Psoas muscle (tissue), 7 donors: ENCODE measurements at regions not wholly inside any gene's neighbourhood (a gene's known extent, or its start where the extent isn't known, plus 50 kb on each side); places are given as distances from the start of the nearest gene placed in this dataset.
A peak's percentile ranks its signal among the peaks of the same experiment; 100 is the strongest.

Experiments
- ATAC-seq, 4 donors: fragments of 200-7000 bp; cut with Tn5 transposase; one replicate each; pipeline ENCODE4 v1.9.1; 2020; ENCODE audit warnings: moderate library complexity in 3 of 4, mild to moderate bottlenecking in 2 of 4
- DNase-seq, 2 donors: peaks; one replicate each; pipeline ENCODE4 v3.0.0-alpha.2; 2020
- H3K27ac ChIP-seq: fragments of 200-600 bp; one replicate; pipeline ENCODE4 v1.8.0; 2022
- H3K27me3 ChIP-seq, 3 donors: fragments of 200-600 bp in 1 of 3; one replicate each; pipeline versions ENCODE4 v1.6.1 to v1.8.0; 2013 to 2022; ENCODE audit warnings: low read length in 2 of 3, mild to moderate bottlenecking in 2 of 3, moderate library complexity in 1 of 3; ENCODE audit not compliant: insufficient read depth in 3 of 3
- H3K36me3 ChIP-seq, 2 donors: fragments of 200-600 bp in 1 of 2; one replicate each; pipeline versions ENCODE4 v1.6.1 to v1.8.0; 2013 to 2022; ENCODE audit warnings: low read depth in 1 of 2, mild to moderate bottlenecking in 1 of 2, moderate library complexity in 1 of 2; ENCODE audit not compliant: insufficient read depth in 1 of 2
- H3K4me1 ChIP-seq: fragments of 200-600 bp; one replicate; pipeline ENCODE4 v1.8.0; 2022
- H3K4me3 ChIP-seq: fragments of 200-600 bp; one replicate; pipeline ENCODE4 v1.8.0; 2022; ENCODE audit warnings: mild to moderate bottlenecking
- H3K9me3 ChIP-seq: fragments of 200-600 bp; one replicate; pipeline ENCODE4 v1.8.0; 2022
- WGBS, 3 donors: extraction: QIAGEN DNeasy Blood & Tissue Kit; methylation state at CpG; one replicate each; pipeline versions ENCODE4 v1.1.6 to v1.1.7; 2013; 5-methylcytosine and 5-hydroxymethylcytosine counted together
- intact Hi-C, 2 donors: fragments of 100-400 bp; cut with DNase I; formaldehyde crosslinking; loops; one replicate each; pipeline versions ENCODE4 v1.11.0 to v1.14.2; 2022
- TF ChIP-seq, protein P1 (sequence below): fragments of 200-600 bp; IDR thresholded peaks from one replicate; pipeline ENCODE4 v1.8.0; 2022; ENCODE audit warnings: antibody characterized with exemption
- donor health status: healthy with polysubstance abuse.
- donor health status: DM: no; HTN: no; CAD: no; lungs with moderate emphysema.
- donor health status: Bipolar disorder and iron deficiency.
- donor health status: healthy.
- donor health status: DM: yes; HTN: yes; CAD: no.
- donor health status: DM: no; HTN: no; CAD: no.
- donor health status: DM: yes; HTN: yes; CAD: no.

DNA sequence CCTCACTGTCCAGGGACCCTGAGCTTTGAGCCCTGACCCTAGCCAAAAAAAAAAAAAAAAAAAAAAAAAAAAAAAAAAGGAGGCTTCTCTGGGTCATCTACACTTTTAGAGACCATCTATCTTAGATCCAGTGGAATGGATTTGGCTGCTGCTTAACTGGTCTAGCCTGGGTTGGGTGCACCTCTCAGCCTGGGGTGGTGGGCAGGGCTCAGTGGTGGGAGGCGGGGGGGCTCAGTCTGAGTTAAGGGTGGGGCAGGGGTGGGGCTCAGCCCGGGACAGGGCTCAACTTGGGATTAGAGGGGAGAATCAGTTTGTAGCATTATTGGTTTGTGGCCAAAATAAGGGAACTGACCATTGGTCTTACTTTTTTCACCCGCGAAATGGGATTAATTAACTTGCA lies 139.2 kb downstream of the TPRA1 start:
- Histone ChIP-seq H3K9me3 (no peaks in the 10 kb centered on the region), H3K27ac (no peak overlapping the region), H3K4me1 (peaks cover 5% of the 10 kb centered on the region), H3K36me3 (no peaks in the 10 kb centered on the region), H3K27me3 (peaks cover 0 to 40% (median 22%) of the 10 kb centered on the region in 3 donors), H3K4me3 (no peak overlapping the region)
- ATAC-seq (no peak), DNase-seq (no peak)
- intact Hi-C loops = loop anchor here in 1 of 2 donors (10.0 kb wide), 1 partner anchor 697 kb away; no protein-coding TSS in a partner anchor
- WGBS, 3 donors = 70 to 75% (median 75%) methylated on average over 4 of the region's 4 CpGs
- TF ChIP-seq, protein P1, sequence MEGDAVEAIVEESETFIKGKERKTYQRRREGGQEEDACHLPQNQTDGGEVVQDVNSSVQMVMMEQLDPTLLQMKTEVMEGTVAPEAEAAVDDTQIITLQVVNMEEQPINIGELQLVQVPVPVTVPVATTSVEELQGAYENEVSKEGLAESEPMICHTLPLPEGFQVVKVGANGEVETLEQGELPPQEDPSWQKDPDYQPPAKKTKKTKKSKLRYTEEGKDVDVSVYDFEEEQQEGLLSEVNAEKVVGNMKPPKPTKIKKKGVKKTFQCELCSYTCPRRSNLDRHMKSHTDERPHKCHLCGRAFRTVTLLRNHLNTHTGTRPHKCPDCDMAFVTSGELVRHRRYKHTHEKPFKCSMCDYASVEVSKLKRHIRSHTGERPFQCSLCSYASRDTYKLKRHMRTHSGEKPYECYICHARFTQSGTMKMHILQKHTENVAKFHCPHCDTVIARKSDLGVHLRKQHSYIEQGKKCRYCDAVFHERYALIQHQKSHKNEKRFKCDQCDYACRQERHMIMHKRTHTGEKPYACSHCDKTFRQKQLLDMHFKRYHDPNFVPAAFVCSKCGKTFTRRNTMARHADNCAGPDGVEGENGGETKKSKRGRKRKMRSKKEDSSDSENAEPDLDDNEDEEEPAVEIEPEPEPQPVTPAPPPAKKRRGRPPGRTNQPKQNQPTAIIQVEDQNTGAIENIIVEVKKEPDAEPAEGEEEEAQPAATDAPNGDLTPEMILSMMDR = no peak

DNA sequence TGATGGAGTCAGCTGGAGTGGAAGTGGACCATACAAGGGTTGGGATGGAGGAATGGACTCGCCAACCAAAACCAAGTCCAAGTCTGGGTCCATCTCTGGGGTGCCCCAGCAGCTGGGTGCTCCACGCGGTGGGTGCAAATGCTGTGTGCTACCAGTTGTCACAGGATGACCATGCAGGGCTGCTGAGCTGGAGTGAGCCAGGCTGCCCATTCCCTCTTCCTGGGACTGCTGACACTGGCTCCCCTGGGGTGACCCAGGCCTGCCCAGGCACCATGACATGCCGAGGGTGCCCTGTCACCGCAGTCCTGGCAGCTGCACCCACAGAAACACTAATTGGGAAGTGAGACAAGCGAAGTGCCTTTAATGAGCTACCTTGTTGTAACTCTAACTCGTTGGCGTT lies 140.2 kb downstream of the TPRA1 start:
- H3K9me3 ChIP-seq = no peaks in the 10 kb centered on the region
- peaks cover 0 to 31% (median 16%) of the 10 kb centered on the region in 3 donors for H3K27me3 ChIP-seq
- ATAC-seq (no peak), DNase-seq (peak in 1 of 2 donors; percentile 36)
- H3K4me3 ChIP-seq = no peak overlapping the region
- TF ChIP-seq, protein P1 = no peak
- 85 to 91% (median 86%) methylated on average over 8 of the region's 8 CpGs for WGBS, 3 donors
- no peak overlapping the region for H3K27ac ChIP-seq
- intact Hi-C loops = loop anchor here in 1 of 2 donors (10.0 kb wide), 1 partner anchor 696 kb away; no protein-coding TSS in a partner anchor
- no peaks in the 10 kb centered on the region for H3K4me1 ChIP-seq
- no peaks in the 10 kb centered on the region for H3K36me3 ChIP-seq

DNA sequence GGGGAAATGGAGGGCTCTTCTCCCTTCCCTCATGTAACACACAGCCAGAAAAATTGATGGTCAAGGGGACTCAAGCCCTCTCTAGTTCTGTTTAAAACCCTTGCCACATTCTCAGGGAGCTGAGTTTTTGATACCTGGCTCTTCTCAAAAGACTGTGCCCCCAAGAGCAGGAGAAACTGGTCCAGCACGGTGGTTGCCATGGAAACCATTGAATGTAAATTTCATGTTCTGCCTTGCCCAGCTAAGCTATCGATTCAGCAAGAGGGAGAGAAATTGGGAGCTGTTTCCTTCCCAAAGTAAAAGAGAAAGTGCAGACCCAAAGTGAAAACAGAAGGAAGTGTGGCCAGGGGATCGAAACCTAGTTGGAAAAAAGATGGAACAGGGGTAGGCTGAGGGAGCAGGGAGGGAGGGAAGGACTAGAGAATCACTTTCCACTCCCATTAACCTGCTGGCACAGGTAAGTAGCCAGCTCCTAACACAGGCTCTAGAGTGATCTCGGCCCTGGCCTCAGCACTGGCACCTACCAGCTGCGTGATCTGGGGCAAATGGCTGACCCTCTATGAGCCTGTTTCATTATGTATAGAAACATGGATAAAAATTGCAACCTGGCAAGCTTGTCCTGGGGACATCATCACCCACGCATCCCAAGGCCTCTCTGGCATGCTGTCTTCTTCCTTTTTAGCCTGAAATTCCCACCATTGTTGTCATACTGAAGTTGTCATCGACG lies 140.9 kb downstream of the TPRA1 start:
- ATAC-seq (no peak), DNase-seq (no peak)
- H3K27me3 ChIP-seq = peaks cover 0 to 24% (median 13%) of the 10 kb centered on the region in 3 donors
- no peaks in the 10 kb centered on the region for H3K4me1 ChIP-seq
- H3K36me3 ChIP-seq = no peaks in the 10 kb centered on the region
- TF ChIP-seq, protein P1 = no peak
- no peak overlapping the region for H3K27ac ChIP-seq
- intact Hi-C loops = loop anchor here in 1 of 2 donors (10.0 kb wide), 1 partner anchor 695 kb away; no protein-coding TSS in a partner anchor
- 63 to 65% (median 64%) methylated on average over 8 of the region's 8 CpGs for WGBS, 3 donors
- no peak overlapping the region for H3K4me3 ChIP-seq
- H3K9me3 ChIP-seq = no peaks in the 10 kb centered on the region

DNA sequence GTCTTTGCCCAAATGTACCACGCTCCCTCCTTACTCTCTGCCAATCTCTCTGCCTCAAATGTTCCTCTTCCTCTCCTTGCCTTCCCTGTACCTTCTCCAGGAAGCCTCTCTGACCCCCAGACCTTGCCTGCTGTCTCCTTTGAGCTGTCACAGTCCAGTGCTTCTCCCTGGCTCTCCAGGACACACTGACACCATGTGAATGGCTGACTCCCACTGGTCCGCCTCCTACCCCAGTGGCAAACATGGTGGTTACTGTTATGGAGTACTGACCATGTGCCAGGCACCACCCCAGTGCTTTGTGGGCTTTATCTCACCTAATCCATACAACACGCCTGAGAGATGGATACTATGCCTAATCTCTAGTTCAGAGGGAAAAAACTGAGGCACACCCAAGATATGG lies 141.9 kb downstream of the TPRA1 start:
- Histone ChIP-seq H3K36me3 (no peaks in the 10 kb centered on the region), H3K27me3 (peaks cover 0 to 14% (median 13%) of the 10 kb centered on the region in 3 donors), H3K27ac (no peak overlapping the region), H3K4me1 (no peaks in the 10 kb centered on the region), H3K9me3 (no peaks in the 10 kb centered on the region), H3K4me3 (no peak overlapping the region)
- DNase-seq = peak in 1 of 2 donors; percentile 11
- TF ChIP-seq, protein P1 = no peak
- ATAC-seq = no peak
- intact Hi-C loops = no loop called here
- WGBS, 3 donors = 81 to 90% (median 83%) methylated on average over 3 of the region's 3 CpGs
